NB4 (cell line): ENCODE measurements at regions not wholly inside any gene's neighbourhood (a gene's known extent, or its start where the extent isn't known, plus 50 kb on each side); places are given as distances from the start of the nearest gene placed in this dataset.

Source experiments
- DNase-seq: peaks from one replicate; pipeline ENCODE4 v3.0.0; 2010; ENCODE audit warnings: low read depth
- H3K4me3 ChIP-seq: one replicate; pipeline ENCODE4 v1.5.1; 2011; ENCODE audit warnings: mild to moderate bottlenecking, low read depth, low read length, moderate library complexity
- MYC ChIP-seq: IDR thresholded peaks from 2 replicates; pipeline ENCODE4 v1.6.1; 2011; ENCODE audit warnings: low read depth, low read length
- POLR2A ChIP-seq: IDR thresholded peaks from 2 replicates; pipeline ENCODE4 v1.6.1; 2011; ENCODE audit warnings: mild to moderate bottlenecking; ENCODE audit not compliant: insufficient read length; ENCODE audit errors: extremely low read depth
- TF ChIP-seq, protein P1 (sequence below): IDR thresholded peaks from 2 replicates; pipeline ENCODE4 v1.6.1; 2011; ENCODE audit warnings: low read depth, low read length
- TF ChIP-seq, protein P2 (sequence below): IDR thresholded peaks from one replicate; pipeline ENCODE4 v1.5.1; 2012; ENCODE audit warnings: low read depth, low read length

DNA sequence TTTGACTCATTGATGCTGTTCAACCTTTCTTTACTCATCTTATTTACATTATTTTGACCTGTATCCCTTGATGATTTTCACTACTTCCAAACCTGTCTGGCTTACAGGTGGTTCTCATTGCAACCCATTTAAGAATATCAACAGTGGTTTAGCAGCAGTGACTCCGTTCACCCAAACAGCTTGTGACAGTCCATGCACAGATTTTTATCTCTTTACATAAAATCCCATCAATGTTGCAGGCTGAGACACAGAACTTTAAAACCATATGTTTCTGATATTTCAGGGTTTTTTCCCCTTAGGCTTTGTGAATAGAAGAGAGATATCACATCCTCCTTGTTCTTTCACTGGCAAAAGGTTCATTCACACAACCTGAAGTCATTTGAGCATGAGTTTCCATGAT is 149.1 kb upstream of the CDIN1 start:
- DNase-seq = no peak
- no peak for TF ChIP-seq POLR2A
- TF ChIP-seq, protein P1, sequence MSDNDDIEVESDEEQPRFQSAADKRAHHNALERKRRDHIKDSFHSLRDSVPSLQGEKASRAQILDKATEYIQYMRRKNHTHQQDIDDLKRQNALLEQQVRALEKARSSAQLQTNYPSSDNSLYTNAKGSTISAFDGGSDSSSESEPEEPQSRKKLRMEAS = no peak
- no peak for TF ChIP-seq MYC
- TF ChIP-seq, protein P2, sequence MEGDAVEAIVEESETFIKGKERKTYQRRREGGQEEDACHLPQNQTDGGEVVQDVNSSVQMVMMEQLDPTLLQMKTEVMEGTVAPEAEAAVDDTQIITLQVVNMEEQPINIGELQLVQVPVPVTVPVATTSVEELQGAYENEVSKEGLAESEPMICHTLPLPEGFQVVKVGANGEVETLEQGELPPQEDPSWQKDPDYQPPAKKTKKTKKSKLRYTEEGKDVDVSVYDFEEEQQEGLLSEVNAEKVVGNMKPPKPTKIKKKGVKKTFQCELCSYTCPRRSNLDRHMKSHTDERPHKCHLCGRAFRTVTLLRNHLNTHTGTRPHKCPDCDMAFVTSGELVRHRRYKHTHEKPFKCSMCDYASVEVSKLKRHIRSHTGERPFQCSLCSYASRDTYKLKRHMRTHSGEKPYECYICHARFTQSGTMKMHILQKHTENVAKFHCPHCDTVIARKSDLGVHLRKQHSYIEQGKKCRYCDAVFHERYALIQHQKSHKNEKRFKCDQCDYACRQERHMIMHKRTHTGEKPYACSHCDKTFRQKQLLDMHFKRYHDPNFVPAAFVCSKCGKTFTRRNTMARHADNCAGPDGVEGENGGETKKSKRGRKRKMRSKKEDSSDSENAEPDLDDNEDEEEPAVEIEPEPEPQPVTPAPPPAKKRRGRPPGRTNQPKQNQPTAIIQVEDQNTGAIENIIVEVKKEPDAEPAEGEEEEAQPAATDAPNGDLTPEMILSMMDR = no peak

DNA sequence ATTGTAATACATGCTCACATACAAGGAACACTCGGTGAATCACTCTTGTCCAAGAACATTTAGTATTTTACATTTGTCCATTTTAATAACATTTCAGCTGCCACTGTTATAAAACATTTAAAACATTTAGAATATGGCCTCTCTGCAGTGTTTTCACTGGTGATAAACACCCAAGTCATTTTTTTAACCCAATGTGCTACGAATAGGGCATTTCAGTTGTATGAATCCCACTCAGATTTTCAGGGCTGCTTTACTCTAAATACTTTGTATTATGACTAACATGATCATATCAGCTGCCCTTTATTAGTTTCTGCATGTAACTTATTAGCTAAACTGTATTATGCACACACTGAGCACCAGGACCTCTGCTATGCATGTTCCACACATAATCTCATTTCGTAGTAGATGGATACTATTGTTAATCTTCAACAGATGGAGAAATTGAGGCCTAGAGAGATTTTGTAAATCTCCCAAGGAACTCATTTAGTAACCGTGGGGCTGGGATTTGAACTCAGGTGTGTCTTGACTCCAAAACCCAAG is 148.6 kb upstream of the CDIN1 start:
- H3K4me3 ChIP-seq = no peak overlapping the region
- DNase-seq = no peak
- TF ChIP-seq, protein P2 = no peak
- TF ChIP-seq POLR2A = no peak
- TF ChIP-seq MYC = no peak
- TF ChIP-seq, protein P1 = no peak

More for the DNA sequence above, 149.1 kb upstream of the CDIN1 start:
- H3K4me3 ChIP-seq = no peak overlapping the region

DNA sequence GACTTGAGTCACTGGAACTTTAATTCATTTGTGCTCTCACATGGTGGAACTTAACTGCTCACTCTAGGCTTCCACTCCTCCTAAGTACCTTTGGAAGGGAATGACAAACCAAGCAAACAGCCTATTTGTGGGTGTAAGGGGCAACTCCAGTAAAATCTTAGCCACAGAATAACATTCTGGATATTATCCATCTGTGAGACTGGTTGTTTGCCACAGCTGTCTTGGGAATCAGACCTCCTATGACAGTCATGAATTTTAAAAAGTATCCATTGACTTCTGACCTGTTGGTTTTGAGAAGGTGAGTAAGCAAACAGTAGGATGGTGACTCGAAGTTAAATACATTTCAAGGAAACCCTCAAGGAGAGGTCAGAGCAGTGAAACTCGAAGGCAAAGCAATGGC is 147.3 kb upstream of the CDIN1 start:
- H3K4me3 ChIP-seq = no peak overlapping the region
- TF ChIP-seq, protein P2 = no peak
- no peak for DNase-seq

DNA sequence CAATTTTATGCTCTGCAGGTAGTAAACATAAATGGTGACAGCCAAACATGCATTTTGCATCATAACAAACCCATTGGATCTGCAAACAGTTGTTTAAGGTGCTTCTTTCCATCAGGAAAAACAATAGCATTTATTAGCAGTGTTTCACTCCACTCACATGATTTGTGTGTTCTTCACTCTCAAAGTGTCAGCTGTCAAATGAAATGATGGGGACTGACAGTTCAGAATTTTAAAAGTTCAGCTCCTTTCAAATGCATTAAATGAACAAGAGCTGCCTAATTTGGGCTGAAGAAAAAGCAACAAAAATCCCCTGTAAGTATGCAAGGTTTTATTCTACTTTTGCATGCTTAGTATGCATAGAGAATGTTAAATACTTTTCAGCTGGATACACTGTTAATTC is 145.2 kb upstream of the CDIN1 start:
- H3K4me3 ChIP-seq = no peak overlapping the region
- DNase-seq = no peak
- TF ChIP-seq POLR2A (no peak), MYC (no peak)
- TF ChIP-seq, protein P2 = no peak
- TF ChIP-seq, protein P1 = no peak

DNA sequence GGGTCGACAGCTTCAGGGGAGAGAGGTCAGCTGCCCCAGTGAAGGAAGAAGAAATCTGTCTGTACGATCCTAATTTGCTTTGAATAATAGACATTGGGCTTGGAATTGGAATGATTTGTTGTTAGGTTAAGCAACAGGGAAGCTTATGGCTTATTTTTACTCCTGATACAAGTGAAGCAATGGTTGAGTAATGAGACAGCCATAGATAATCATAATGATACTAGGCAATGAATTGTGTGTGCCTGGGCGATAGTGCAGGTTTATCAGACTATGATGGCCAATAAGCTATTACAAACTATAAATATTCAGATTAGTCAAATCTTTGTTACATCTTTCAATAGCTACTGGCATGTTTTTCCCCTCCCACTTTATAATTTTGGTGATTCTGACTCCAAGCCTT is 140.9 kb upstream of the CDIN1 start:
- TF ChIP-seq POLR2A (no peak), MYC (no peak)
- TF ChIP-seq, protein P2 = no peak
- TF ChIP-seq, protein P1 = no peak
- DNase-seq = no peak
- H3K4me3 ChIP-seq = no peak overlapping the region

DNA sequence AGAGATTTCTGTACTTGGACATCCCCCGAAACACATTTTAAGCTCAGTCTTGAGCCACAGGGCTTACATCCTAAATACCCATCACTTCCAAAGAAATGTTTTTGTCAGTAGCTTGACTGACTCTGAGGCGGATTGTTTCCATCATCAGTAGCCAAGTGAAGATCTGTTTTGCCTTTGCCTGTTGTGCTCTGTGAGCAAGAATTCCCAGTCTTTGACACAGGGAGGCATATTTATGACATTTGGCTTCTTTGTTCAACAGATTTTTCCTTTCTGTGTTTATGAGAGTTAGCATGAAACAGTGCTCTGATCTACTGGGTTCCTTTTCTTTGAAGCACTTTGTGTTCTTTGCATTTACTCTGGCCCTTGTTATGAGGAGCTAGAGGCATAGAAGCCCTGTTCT is 132.1 kb upstream of the CDIN1 start:
- TF ChIP-seq, protein P2 = no peak
- TF ChIP-seq POLR2A (no peak), MYC (no peak)
- TF ChIP-seq, protein P1 = no peak
- DNase-seq = no peak

More for the DNA sequence above, 132.1 kb upstream of the CDIN1 start:
- H3K4me3 ChIP-seq = no peak overlapping the region
